C4-2B (cell line): ENCODE measurements at regions not wholly inside any gene's neighbourhood (a gene's known extent, or its start where the extent isn't known, plus 50 kb on each side); places are given as distances from the start of the nearest gene placed in this dataset.

ENCODE experiments used
- CTCF ChIP-seq: fragments of 450-650 bp; conservative IDR thresholded peaks from 2 replicates; pipeline ENCODE4 v1.5.1; 2017; ENCODE audit warnings: mild to moderate bottlenecking
- ZFX ChIP-seq: fragments of 450-650 bp; IDR thresholded peaks from 2 replicates; pipeline ENCODE4 v1.6.1; 2017

DNA sequence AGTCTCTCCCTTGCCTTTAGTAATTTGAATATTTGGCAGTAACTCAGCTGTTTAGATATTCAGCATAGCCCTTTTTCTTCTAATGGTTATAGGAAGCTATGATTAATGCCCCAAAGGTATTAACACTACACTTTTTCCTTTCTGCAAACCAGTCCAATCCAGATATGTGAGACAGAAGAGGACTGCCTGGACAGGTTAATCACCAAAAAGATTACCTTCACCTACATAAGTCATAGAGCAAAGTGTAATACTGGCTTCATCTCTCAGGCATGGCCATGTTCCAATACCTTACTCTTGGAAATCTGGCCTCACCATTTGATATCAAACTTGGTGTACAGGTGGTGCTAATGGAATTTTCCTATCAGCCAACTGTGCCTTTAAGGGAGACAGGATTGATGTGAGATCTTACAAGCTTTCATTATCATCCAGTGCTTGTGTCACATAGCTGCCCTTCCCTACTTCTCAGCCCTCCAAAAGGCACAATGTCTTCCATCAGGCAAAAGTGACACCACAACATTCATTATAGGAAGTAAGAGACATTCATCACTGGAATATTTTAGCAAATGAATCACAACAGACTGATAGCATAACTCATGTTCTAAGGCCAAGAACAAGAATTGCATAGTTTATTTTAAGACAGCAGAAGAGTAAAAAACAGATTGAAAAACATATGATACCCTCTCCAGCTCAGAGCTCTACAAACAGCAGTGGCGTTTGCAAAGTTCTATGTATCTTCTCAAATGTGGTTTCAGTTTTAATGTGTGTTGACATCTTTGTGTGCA lies 91.2 kb upstream of the PAM start:
- TF ChIP-seq CTCF (no peak), ZFX (no peak)
